ENCODE measurements at regions not wholly inside any gene's neighbourhood (a gene's known extent, or its start where the extent isn't known, plus 50 kb on each side); places are given as distances from the start of the nearest gene placed in this dataset.

- H3K4me3 ChIP-seq (ENCODE audit: low read length), result no peak overlapping the region
- no peaks in the 10 kb centered on the region for H3K36me3 ChIP-seq (ENCODE audit: insufficient read depth, low read length)
- no peaks in the 10 kb centered on the region for H3K9me3 ChIP-seq (ENCODE audit: low read length)
- no peaks in the 10 kb centered on the region for H3K27me3 ChIP-seq (ENCODE audit: insufficient read depth, low read length)
- H3K4me1 ChIP-seq (ENCODE audit: insufficient read depth, low read length), result no peaks in the 10 kb centered on the region
- no peak overlapping the region for H2AFZ ChIP-seq (ENCODE audit: low read depth, low read length)
Measured at GRCh38 chr12:25725931-25726330, 172.8 kb upstream of the LMNTD1 start.

GRCh38 chr12:25728056-25728595 is 175.0 kb upstream of the LMNTD1 start:
- Histone ChIP-seq H3K9me3 (ENCODE audit: low read length) (no peaks in the 10 kb centered on the region), H3K36me3 (ENCODE audit: insufficient read depth, low read length) (no peaks in the 10 kb centered on the region), H2AFZ (ENCODE audit: low read depth, low read length) (no peak overlapping the region), H3K27me3 (ENCODE audit: insufficient read depth, low read length) (no peaks in the 10 kb centered on the region), H3K4me1 (ENCODE audit: insufficient read depth, low read length) (no peaks in the 10 kb centered on the region), H3K4me3 (ENCODE audit: low read length) (no peak overlapping the region)

GRCh38 chr12:25730489-25731349 is 177.6 kb upstream of the LMNTD1 start:
- H3K9me3 ChIP-seq (ENCODE audit: low read length), result no peaks in the 10 kb centered on the region
- H2AFZ ChIP-seq (ENCODE audit: low read depth, low read length), result no peak overlapping the region
- no peak overlapping the region for H3K4me3 ChIP-seq (ENCODE audit: low read length)
- H3K4me1 ChIP-seq (ENCODE audit: insufficient read depth, low read length), result no peaks in the 10 kb centered on the region
- no peaks in the 10 kb centered on the region for H3K36me3 ChIP-seq (ENCODE audit: insufficient read depth, low read length)
- H3K27me3 ChIP-seq (ENCODE audit: insufficient read depth, low read length), result no peaks in the 10 kb centered on the region

- Histone ChIP-seq H3K27me3 (ENCODE audit: insufficient read depth, low read length) (no peaks in the 10 kb centered on the region), H3K4me1 (ENCODE audit: insufficient read depth, low read length) (no peaks in the 10 kb centered on the region), H3K4me3 (ENCODE audit: low read length) (no peak overlapping the region), H3K9me3 (ENCODE audit: low read length) (no peaks in the 10 kb centered on the region), H3K36me3 (ENCODE audit: insufficient read depth, low read length) (no peaks in the 10 kb centered on the region), H2AFZ (ENCODE audit: low read depth, low read length) (no peak overlapping the region)
Measured at GRCh38 chr12:25733541-25733940, 180.5 kb upstream of the LMNTD1 start.

GRCh38 chr12:25734529-25735180 is 181.6 kb upstream of the LMNTD1 start:
- H2AFZ ChIP-seq (ENCODE audit: low read depth, low read length), result no peak overlapping the region
- no peaks in the 10 kb centered on the region for H3K9me3 ChIP-seq (ENCODE audit: low read length)
- no peak overlapping the region for H3K4me3 ChIP-seq (ENCODE audit: low read length)
- H3K4me1 ChIP-seq (ENCODE audit: insufficient read depth, low read length), result no peaks in the 10 kb centered on the region
- H3K27me3 ChIP-seq (ENCODE audit: insufficient read depth, low read length), result no peaks in the 10 kb centered on the region
- H3K36me3 ChIP-seq (ENCODE audit: insufficient read depth, low read length), result no peaks in the 10 kb centered on the region

- Histone ChIP-seq H3K36me3 (ENCODE audit: insufficient read depth, low read length) (no peaks in the 10 kb centered on the region), H3K4me3 (ENCODE audit: low read length) (no peak overlapping the region), H3K9me3 (ENCODE audit: low read length) (no peaks in the 10 kb centered on the region), H3K4me1 (ENCODE audit: insufficient read depth, low read length) (peaks cover 2% of the 10 kb centered on the region), H3K27me3 (ENCODE audit: insufficient read depth, low read length) (no peaks in the 10 kb centered on the region), H2AFZ (ENCODE audit: low read depth, low read length) (no peak overlapping the region)
Measured at GRCh38 chr12:25740617-25741016, 187.5 kb upstream of the LMNTD1 start.

- Histone ChIP-seq H3K36me3 (ENCODE audit: insufficient read depth, low read length) (no peaks in the 10 kb centered on the region), H2AFZ (ENCODE audit: low read depth, low read length) (no peak overlapping the region), H3K4me3 (ENCODE audit: low read length) (no peak overlapping the region), H3K27me3 (ENCODE audit: insufficient read depth, low read length) (no peaks in the 10 kb centered on the region), H3K9me3 (ENCODE audit: low read length) (no peaks in the 10 kb centered on the region), H3K4me1 (ENCODE audit: insufficient read depth, low read length) (peaks cover 2% of the 10 kb centered on the region)
Measured at GRCh38 chr12:25741917-25742316, 188.8 kb upstream of the LMNTD1 start.

- H3K9me3 ChIP-seq (ENCODE audit: low read length), result no peaks in the 10 kb centered on the region
- peaks cover 2% of the 10 kb centered on the region for H3K4me1 ChIP-seq (ENCODE audit: insufficient read depth, low read length)
- H3K4me3 ChIP-seq (ENCODE audit: low read length), result no peak overlapping the region
- H3K36me3 ChIP-seq (ENCODE audit: insufficient read depth, low read length), result no peaks in the 10 kb centered on the region
- H2AFZ ChIP-seq (ENCODE audit: low read depth, low read length), result no peak overlapping the region
- H3K27me3 ChIP-seq (ENCODE audit: insufficient read depth, low read length), result no peaks in the 10 kb centered on the region
Measured at GRCh38 chr12:25743679-25744215, 190.7 kb upstream of the LMNTD1 start.

GRCh38 chr12:25744313-25744712 is 191.2 kb upstream of the LMNTD1 start:
- Histone ChIP-seq H3K4me3 (ENCODE audit: low read length) (no peak overlapping the region), H3K4me1 (ENCODE audit: insufficient read depth, low read length) (peaks cover 2% of the 10 kb centered on the region), H3K27me3 (ENCODE audit: insufficient read depth, low read length) (no peaks in the 10 kb centered on the region), H3K36me3 (ENCODE audit: insufficient read depth, low read length) (no peaks in the 10 kb centered on the region), H2AFZ (ENCODE audit: low read depth, low read length) (no peak overlapping the region), H3K9me3 (ENCODE audit: low read length) (no peaks in the 10 kb centered on the region)

- Histone ChIP-seq H3K36me3 (ENCODE audit: insufficient read depth, low read length) (no peaks in the 10 kb centered on the region), H3K27me3 (ENCODE audit: insufficient read depth, low read length) (no peaks in the 10 kb centered on the region), H3K4me1 (ENCODE audit: insufficient read depth, low read length) (peaks cover 2% of the 10 kb centered on the region), H3K9me3 (ENCODE audit: low read length) (no peaks in the 10 kb centered on the region), H2AFZ (ENCODE audit: low read depth, low read length) (no peak overlapping the region), H3K4me3 (ENCODE audit: low read length) (no peak overlapping the region)
Measured at GRCh38 chr12:25745281-25745680, 192.2 kb upstream of the LMNTD1 start.

GRCh38 chr12:25746131-25746530 is 193.0 kb upstream of the LMNTD1 start:
- Histone ChIP-seq H3K9me3 (ENCODE audit: low read length) (no peaks in the 10 kb centered on the region), H3K4me3 (ENCODE audit: low read length) (no peak overlapping the region), H2AFZ (ENCODE audit: low read depth, low read length) (no peak overlapping the region), H3K27me3 (ENCODE audit: insufficient read depth, low read length) (no peaks in the 10 kb centered on the region), H3K4me1 (ENCODE audit: insufficient read depth, low read length) (peaks cover 2% of the 10 kb centered on the region), H3K36me3 (ENCODE audit: insufficient read depth, low read length) (no peaks in the 10 kb centered on the region)

- H3K27me3 ChIP-seq (ENCODE audit: insufficient read depth, low read length), result no peaks in the 10 kb centered on the region
- H3K36me3 ChIP-seq (ENCODE audit: insufficient read depth, low read length), result no peaks in the 10 kb centered on the region
- H2AFZ ChIP-seq (ENCODE audit: low read depth, low read length), result no peak overlapping the region
- H3K4me3 ChIP-seq (ENCODE audit: low read length), result no peak overlapping the region
- no peaks in the 10 kb centered on the region for H3K9me3 ChIP-seq (ENCODE audit: low read length)
- no peaks in the 10 kb centered on the region for H3K4me1 ChIP-seq (ENCODE audit: insufficient read depth, low read length)
Measured at GRCh38 chr12:25752710-25753309, 199.7 kb upstream of the LMNTD1 start.

Measured in neuron (in vitro differentiated cells).